ENCODE measurements at regions not wholly inside any gene's neighbourhood (a gene's known extent, or its start where the extent isn't known, plus 50 kb on each side); places are given as distances from the start of the nearest gene placed in this dataset.
"Not testable (repeated sequence)": the region's sequence is repeated elsewhere in the genome, so short reads cannot be mapped to it uniquely, and the experiment has no call there.

GRCh38 chr5:53219610-53220009, 110.1 kb upstream of the MOCS2 start:
- DNase-seq, result no peak

- no peak for DNase-seq
These were observed 124.3 kb upstream of the MOCS2 start for GRCh38 chr5:53233645-53234405.

- no peak for DNase-seq
These were observed 127.1 kb upstream of the MOCS2 start for GRCh38 chr5:53236683-53237082.

GRCh38 chr5:53237876-53238275, 128.3 kb upstream of the MOCS2 start:
- DNase-seq, result no peak

- no peak for DNase-seq
These were observed 129.9 kb upstream of the MOCS2 start for GRCh38 chr5:53239301-53239990.

GRCh38 chr5:53240661-53241060, 131.1 kb upstream of the MOCS2 start:
- no peak for DNase-seq

- no peak for DNase-seq
These were observed 132.0 kb upstream of the MOCS2 start for GRCh38 chr5:53241572-53241971.

GRCh38 chr5:53243403-53243802, 133.8 kb upstream of the MOCS2 start:
- DNase-seq, result no peak

GRCh38 chr5:53246042-53246836, 136.7 kb upstream of the MOCS2 start:
- peak; percentile 91 for DNase-seq

- DNase-seq, result peak; percentile 95
These were observed 140.1 kb upstream of the MOCS2 start for GRCh38 chr5:53249529-53250200.

GRCh38 chr5:53250201-53250550, 140.6 kb upstream of the MOCS2 start:
- DNase-seq, result no peak

GRCh38 chr5:53253421-53253871, 143.9 kb upstream of the MOCS2 start:
- peak; percentile 77 for DNase-seq

GRCh38 chr5:53256746-53257145, 147.2 kb upstream of the MOCS2 start:
- no peak for DNase-seq

GRCh38 chr5:53257806-53258373, 148.3 kb upstream of the MOCS2 start:
- no peak for DNase-seq

GRCh38 chr5:53259176-53259575, 149.6 kb upstream of the MOCS2 start:
- no peak for DNase-seq

- no peak for DNase-seq
These were observed 150.9 kb upstream of the MOCS2 start for GRCh38 chr5:53260446-53260845.

GRCh38 chr5:53261245-53261644, 151.7 kb upstream of the MOCS2 start:
- no peak for DNase-seq

GRCh38 chr5:53262348-53262970, 152.9 kb upstream of the MOCS2 start:
- DNase-seq, result peak; percentile 61

GRCh38 chr5:53263151-53263550, 153.6 kb upstream of the MOCS2 start:
- DNase-seq, result no peak

- no peak for DNase-seq
These were observed 155.5 kb upstream of the MOCS2 start for GRCh38 chr5:53265043-53265442.

GRCh38 chr5:53268241-53268640, 158.7 kb upstream of the MOCS2 start:
- not testable (repeated sequence) for DNase-seq

GRCh38 chr5:53275666-53276065, 166.1 kb upstream of the MOCS2 start:
- no peak for DNase-seq

All from HCEC 1CT (cell line).